ENCODE measurements at regions not wholly inside any gene's neighbourhood (a gene's known extent, or its start where the extent isn't known, plus 50 kb on each side); places are given as distances from the start of the nearest gene placed in this dataset.

- TF ChIP-seq ZFX (IDR thresholded peaks at IDR 0.05; ENCODE audit: borderline replicate concordance) (no peak), CTCF (IDR thresholded peaks at IDR 0.05) (no peak)
- H3K27ac ChIP-seq: no peak overlapping the region
Observed at GRCh38 chr10:33501161-33501560, 166.7 kb upstream of the NRP1 start.

GRCh38 chr10:33498391-33498891 is 164.0 kb upstream of the NRP1 start:
- TF ChIP-seq ZFX (IDR thresholded peaks at IDR 0.05; ENCODE audit: borderline replicate concordance): no peak
- TF ChIP-seq CTCF (IDR thresholded peaks at IDR 0.05): no peak
- no peak overlapping the region for H3K27ac ChIP-seq

- H3K27ac ChIP-seq: no peak overlapping the region
- no peak for TF ChIP-seq CTCF (IDR thresholded peaks at IDR 0.05)
- no peak for TF ChIP-seq ZFX (IDR thresholded peaks at IDR 0.05; ENCODE audit: borderline replicate concordance)
Observed at GRCh38 chr10:33497338-33497737, 162.9 kb upstream of the NRP1 start.

GRCh38 chr10:33496096-33496495 is 161.6 kb upstream of the NRP1 start:
- H3K27ac ChIP-seq: no peak overlapping the region
- TF ChIP-seq CTCF (IDR thresholded peaks at IDR 0.05) (no peak), ZFX (IDR thresholded peaks at IDR 0.05; ENCODE audit: borderline replicate concordance) (no peak)

- H3K27ac ChIP-seq: no peak overlapping the region
- no peak for TF ChIP-seq CTCF (IDR thresholded peaks at IDR 0.05)
- TF ChIP-seq ZFX (IDR thresholded peaks at IDR 0.05; ENCODE audit: borderline replicate concordance): no peak
Observed at GRCh38 chr10:33494694-33495265, 160.3 kb upstream of the NRP1 start.

GRCh38 chr10:33493978-33494377 is 159.5 kb upstream of the NRP1 start:
- TF ChIP-seq CTCF (IDR thresholded peaks at IDR 0.05) (no peak), ZFX (IDR thresholded peaks at IDR 0.05; ENCODE audit: borderline replicate concordance) (no peak)

GRCh38 chr10:33493497-33493896 is 159.0 kb upstream of the NRP1 start:
- no peak for TF ChIP-seq CTCF (IDR thresholded peaks at IDR 0.05)
- no peak for TF ChIP-seq ZFX (IDR thresholded peaks at IDR 0.05; ENCODE audit: borderline replicate concordance)

More at GRCh38 chr10:33493978-33494377, 159.5 kb upstream of the NRP1 start:
- H3K27ac ChIP-seq: no peak overlapping the region

More at GRCh38 chr10:33493497-33493896, 159.0 kb upstream of the NRP1 start:
- H3K27ac ChIP-seq: no peak overlapping the region
